Immature natural killer cell (primary cell): ENCODE measurements at regions not wholly inside any gene's neighbourhood (a gene's known extent, or its start where the extent isn't known, plus 50 kb on each side); places are given as distances from the start of the nearest gene placed in this dataset.
"Not testable (repeated sequence)": the region's sequence is repeated elsewhere in the genome, so short reads cannot be mapped to it uniquely, and the experiment has no call there.

Experiments used
- DNase-seq, 3 donors: peaks; one replicate each; pipeline ENCODE4 v3.0.0; 2022; ENCODE audit warnings: mixed read lengths in 1 of 3
- H3K27ac Mint-ChIP-seq, 6 donors: one replicate each; pipeline ENCODE4 v1.8.0; 2020; ENCODE audit warnings: mixed read lengths in 6 of 6, mild to moderate bottlenecking in 5 of 6, inconsistent platforms in 4 of 6, moderate library complexity in 3 of 6
- H3K27me3 Mint-ChIP-seq, 3 donors: one replicate each; pipeline ENCODE4 v1.8.0; 2020 to 2021; ENCODE audit warnings: low read depth in 3 of 3, mild to moderate bottlenecking in 3 of 3, mixed read lengths in 3 of 3, moderate library complexity in 3 of 3, inconsistent platforms in 1 of 3
- H3K36me3 Mint-ChIP-seq, 3 donors: one replicate each; pipeline ENCODE4 v1.8.0; 2020; ENCODE audit warnings: mixed read lengths in 3 of 3, inconsistent platforms in 2 of 3, mild to moderate bottlenecking in 2 of 3
- H3K4me1 Mint-ChIP-seq, 2 donors: one replicate each; pipeline ENCODE4 v1.8.0; 2020; ENCODE audit warnings: inconsistent platforms in 2 of 2, mild to moderate bottlenecking in 2 of 2, mixed read lengths in 2 of 2, moderate library complexity in 1 of 2
- H3K4me3 Mint-ChIP-seq, 5 donors: one replicate each; pipeline ENCODE4 v1.8.0; 2020; ENCODE audit warnings: mild to moderate bottlenecking in 5 of 5, mixed read lengths in 5 of 5, inconsistent platforms in 3 of 5, moderate library complexity in 3 of 5
- H3K9me3 Mint-ChIP-seq, 6 donors: one replicate each; pipeline ENCODE4 v1.8.0; 2020; ENCODE audit warnings: mild to moderate bottlenecking in 6 of 6, mixed read lengths in 6 of 6, inconsistent platforms in 4 of 6, moderate library complexity in 3 of 6

DNA sequence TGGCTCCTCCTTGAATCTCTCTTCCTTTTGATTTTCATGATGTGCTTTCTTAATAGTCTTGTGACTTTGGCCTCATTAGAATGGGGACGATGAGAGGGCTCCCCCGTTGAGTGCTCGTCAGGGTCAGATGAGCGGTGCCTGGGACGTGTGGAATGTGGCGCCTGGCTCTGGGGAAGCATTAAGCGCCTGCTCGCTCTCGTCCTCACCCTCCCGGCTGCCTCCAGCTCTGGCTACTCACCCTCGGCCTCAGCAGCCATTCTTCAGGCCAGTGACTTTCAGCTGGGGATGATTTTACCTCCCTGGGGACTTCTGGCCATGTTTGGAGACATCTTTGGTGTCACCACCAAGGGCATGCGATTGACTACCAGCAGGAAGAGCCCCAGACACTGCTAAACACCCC, 69.7 kb downstream of the RPS6KA4 start:
- H3K4me1 Mint-ChIP-seq, result no peaks in the 10 kb centered on the region
- no peaks in the 10 kb centered on the region for H3K36me3 Mint-ChIP-seq
- H3K9me3 Mint-ChIP-seq, result peaks cover 0 to 2% (median 0%) of the 10 kb centered on the region in 6 donors
- H3K4me3 Mint-ChIP-seq, result no peak overlapping the region
- H3K27ac Mint-ChIP-seq, result no peak overlapping the region
- no peak for DNase-seq
- H3K27me3 Mint-ChIP-seq, result peaks cover 2 to 7% (median 6%) of the 10 kb centered on the region in 3 donors

DNA sequence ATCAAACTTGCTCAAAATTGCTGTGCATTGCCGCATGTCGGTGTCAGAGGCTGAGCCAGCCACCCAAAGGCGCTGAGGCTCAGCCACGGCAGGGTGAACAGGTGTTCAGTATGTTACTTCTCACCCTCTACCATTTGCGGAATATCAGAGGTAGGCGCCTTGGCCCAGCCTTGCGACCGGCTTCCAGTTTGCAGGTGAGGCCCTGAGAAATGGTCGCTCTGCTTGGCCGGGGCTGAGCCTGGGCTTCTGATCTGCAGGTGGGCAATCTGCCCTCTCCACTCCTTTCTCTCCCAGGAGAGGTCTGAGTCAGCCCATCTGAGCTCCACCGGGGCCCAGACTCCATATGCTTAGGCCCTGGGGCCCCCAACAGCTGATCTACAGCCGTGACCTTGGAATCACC, 71.0 kb downstream of the RPS6KA4 start:
- peaks cover 0 to 2% (median 0%) of the 10 kb centered on the region in 6 donors for H3K9me3 Mint-ChIP-seq
- peaks cover 2 to 7% (median 6%) of the 10 kb centered on the region in 3 donors for H3K27me3 Mint-ChIP-seq
- H3K4me1 Mint-ChIP-seq, result no peaks in the 10 kb centered on the region

DNA sequence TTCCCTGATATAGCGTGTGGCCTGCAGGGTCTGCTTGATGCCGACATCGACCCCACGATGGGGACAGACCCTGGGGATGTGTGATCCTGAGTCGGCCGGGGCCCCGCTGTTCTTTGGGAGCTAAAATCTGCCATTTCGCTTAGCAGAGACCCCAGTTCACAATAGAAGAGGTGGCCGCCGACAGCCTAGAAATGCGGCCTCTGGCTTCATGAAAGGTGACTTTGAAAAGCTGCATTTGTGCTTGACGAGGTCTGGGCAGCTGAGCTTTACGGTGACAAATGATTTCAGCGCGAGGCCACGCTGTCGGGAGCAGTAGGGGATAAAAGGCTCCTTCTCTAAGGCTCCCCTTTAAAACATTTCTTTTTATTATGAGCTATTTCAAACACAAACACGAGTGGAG, 71.7 kb downstream of the RPS6KA4 start:
- H3K9me3 Mint-ChIP-seq, result peaks cover 0 to 2% (median 0%) of the 10 kb centered on the region in 6 donors
- no peak overlapping the region for H3K27ac Mint-ChIP-seq
- no peaks in the 10 kb centered on the region for H3K4me1 Mint-ChIP-seq
- DNase-seq, result no peak
- H3K36me3 Mint-ChIP-seq, result no peaks in the 10 kb centered on the region
- H3K4me3 Mint-ChIP-seq, result no peak overlapping the region
- peaks cover 2 to 7% (median 6%) of the 10 kb centered on the region in 3 donors for H3K27me3 Mint-ChIP-seq

More for the DNA sequence above, 71.0 kb downstream of the RPS6KA4 start:
- no peak overlapping the region for H3K4me3 Mint-ChIP-seq
- H3K27ac Mint-ChIP-seq, result no peak overlapping the region
- no peak for DNase-seq
- no peaks in the 10 kb centered on the region for H3K36me3 Mint-ChIP-seq

DNA sequence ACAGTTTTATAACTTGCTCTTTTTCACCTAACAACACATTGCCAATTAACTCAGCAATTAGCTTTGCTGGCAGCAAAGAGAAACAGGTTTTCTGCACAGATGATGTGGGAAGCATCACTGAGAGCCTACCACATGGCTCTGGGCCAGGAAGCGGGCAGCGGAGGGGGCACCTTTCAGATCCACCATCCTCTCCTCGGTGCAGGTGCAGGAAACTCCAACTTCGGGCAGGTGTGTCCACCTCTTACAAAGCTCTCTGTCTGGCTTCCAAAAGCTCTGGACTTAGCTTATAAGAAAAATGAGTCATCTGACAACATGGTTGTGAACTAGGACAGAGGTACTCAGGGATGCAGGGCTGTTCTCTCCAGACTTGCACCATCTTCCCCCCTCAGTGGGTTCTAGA, 77.0 kb downstream of the RPS6KA4 start:
- H3K9me3 Mint-ChIP-seq, result peaks cover 0 to 2% (median 0%) of the 10 kb centered on the region in 6 donors
- no peaks in the 10 kb centered on the region for H3K36me3 Mint-ChIP-seq
- no peaks in the 10 kb centered on the region for H3K4me1 Mint-ChIP-seq
- H3K4me3 Mint-ChIP-seq, result no peak overlapping the region
- H3K27ac Mint-ChIP-seq, result no peak overlapping the region
- H3K27me3 Mint-ChIP-seq, result peaks cover 2 to 8% (median 5%) of the 10 kb centered on the region in 3 donors
- DNase-seq, result no peak

DNA sequence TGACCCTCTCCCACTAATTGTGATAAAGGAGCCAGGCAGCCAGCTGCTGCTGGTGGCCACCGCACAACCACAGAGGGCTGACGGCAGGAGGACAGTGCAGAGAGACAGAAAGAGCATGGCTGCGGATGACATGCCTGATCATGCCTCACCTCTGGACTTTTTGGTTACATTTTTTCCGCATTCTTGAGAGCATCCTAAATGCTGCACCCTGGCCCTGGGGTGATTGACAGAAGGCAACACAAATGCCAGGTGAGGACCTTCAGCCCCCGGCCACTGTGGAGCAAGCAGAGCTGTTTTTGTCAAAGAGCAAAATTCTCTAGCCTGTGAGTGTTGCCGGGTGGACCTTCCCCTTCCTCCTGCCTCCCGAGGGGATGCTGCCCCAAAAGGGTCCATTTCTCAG, 78.5 kb downstream of the RPS6KA4 start:
- Mint-ChIP-seq H3K9me3 (no peaks in the 10 kb centered on the region), H3K36me3 (no peaks in the 10 kb centered on the region), H3K4me3 (no peak overlapping the region), H3K4me1 (no peaks in the 10 kb centered on the region), H3K27ac (no peak overlapping the region), H3K27me3 (peaks cover 2 to 5% (median 4%) of the 10 kb centered on the region in 3 donors)
- no peak for DNase-seq

DNA sequence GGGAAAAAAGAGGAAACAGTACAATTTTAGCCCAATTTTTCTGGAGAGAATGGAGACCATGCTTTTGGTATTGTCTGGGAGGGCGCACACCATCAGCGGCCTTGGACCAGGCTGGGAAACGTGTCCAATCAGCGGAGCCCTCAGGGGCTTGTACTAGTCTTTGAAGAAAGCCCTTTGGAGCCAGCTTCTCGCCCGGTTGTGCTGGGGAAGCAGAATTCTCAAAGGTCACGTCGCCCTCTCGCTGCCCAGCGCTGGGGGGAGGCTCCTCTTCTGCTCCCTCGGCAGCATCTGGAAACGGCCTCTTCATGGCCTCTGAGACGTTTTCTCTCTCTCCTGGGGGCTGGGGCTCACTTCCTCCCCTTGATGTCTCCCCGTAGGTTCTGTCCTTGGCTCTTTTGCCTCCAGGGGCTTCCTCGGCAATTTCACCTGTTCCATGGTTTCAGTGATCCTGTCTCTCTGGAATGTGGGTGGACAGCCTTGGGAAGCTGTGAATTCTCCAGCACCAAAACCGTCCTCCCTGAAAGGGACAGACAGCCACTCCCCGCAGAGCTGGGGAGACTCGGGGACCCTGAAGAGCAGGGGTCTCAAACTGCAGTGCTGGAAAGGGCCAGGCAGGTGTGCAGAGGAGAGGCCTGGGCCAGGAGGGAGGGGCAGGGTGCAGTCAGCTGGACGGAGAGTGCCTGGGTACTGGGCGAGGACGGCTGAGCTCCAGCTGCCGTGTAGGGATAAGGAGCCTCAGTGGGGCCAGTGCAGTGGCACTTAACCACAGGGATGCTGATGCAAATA, 80.2 kb downstream of the RPS6KA4 start:
- Mint-ChIP-seq H3K27ac (no peak overlapping the region), H3K4me1 (no peaks in the 10 kb centered on the region), H3K27me3 (peaks cover 3 to 6% (median 5%) of the 10 kb centered on the region in 3 donors), H3K36me3 (no peaks in the 10 kb centered on the region), H3K9me3 (no peaks in the 10 kb centered on the region), H3K4me3 (no peak overlapping the region)
- DNase-seq, result no peak

DNA sequence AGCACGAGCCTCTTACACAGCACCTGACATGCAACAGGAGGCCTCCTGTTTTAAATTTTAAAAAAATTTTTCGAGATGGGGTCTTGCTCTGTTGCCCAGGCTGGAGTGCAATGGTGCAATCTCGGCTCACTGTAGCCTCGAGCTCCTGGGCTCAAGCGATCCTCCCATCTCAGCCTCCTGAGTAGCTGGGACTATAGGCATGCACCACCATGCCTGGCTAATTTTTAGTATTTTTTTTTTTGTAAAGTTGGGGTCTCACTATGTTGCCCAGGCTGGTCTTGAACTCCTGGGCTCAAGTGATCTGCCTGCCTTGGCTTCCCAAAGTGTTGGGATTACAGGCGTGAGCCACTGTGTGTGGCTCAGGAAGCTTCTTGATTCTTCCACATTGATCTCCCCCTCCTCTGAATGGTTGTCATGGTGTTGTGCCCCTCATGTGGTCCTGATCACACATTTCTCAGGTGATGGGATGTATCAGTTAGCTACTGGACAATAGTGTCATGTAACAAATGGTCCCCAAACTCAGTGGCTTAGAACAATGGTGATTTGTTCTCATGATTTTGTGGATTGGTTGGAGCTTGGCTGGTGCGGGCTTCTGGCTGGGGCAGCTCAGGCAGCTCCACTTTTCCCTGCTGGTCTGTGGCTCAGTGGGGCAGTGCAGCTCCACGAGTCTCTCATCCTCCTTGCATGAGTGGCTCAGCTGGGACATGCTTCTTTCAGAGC, 81.0 kb downstream of the RPS6KA4 start:
- H3K9me3 Mint-ChIP-seq, H3K36me3 Mint-ChIP-seq, H3K27me3 Mint-ChIP-seq, H3K4me3 Mint-ChIP-seq, H3K4me1 Mint-ChIP-seq, DNase-seq, H3K27ac Mint-ChIP-seq: not testable (repeated sequence)

DNA sequence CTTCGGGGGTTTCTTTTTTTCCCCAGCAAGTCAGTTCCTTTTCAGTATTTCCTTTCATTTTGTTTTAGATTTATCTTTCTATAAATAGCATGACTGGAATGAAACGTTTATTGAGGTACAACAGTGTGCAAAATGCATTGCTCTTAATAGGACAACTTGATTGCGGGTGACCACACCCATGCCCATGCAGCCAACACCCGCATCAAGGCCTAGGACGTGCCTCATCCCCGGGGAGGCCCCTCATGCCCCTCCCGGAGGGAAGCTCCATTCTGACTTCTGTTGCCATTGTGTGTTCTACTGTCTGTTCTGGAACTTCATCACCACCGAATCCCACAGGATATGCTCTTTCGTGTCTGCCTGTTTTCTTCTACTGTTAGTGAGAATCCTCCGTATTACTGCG, 82.2 kb downstream of the RPS6KA4 start:
- no peak overlapping the region for H3K4me3 Mint-ChIP-seq
- H3K27me3 Mint-ChIP-seq, result peaks cover 6% of the 10 kb centered on the region in 3 donors
- no peak overlapping the region for H3K27ac Mint-ChIP-seq
- H3K9me3 Mint-ChIP-seq, result no peaks in the 10 kb centered on the region
- no peak for DNase-seq
- H3K4me1 Mint-ChIP-seq, result no peaks in the 10 kb centered on the region
- no peaks in the 10 kb centered on the region for H3K36me3 Mint-ChIP-seq

DNA sequence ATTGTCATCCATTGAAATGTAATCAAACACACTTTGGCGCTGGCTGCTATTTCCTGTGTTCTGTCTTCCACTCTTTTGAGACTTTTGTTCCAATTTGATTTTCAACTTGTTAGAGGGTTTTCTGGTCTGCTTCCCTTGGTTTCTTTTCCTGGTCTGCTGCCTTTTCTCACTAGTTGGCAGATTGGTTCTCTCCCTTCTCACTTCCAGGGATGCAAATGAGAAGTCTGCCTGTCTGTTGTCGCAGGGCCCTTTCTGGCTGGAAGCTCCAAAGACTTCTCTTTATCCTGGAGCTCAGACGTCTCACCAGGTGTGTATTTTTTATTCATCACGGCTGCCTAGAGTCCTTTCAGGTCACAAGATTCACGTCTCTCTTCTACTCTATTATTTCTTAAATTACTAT, 84.0 kb downstream of the RPS6KA4 start:
- H3K27ac Mint-ChIP-seq, result no peak overlapping the region
- peaks cover 2 to 3% of the 10 kb centered on the region in 2 donors for H3K4me1 Mint-ChIP-seq
- no peak for DNase-seq
- H3K27me3 Mint-ChIP-seq, result peaks cover 3 to 9% (median 4%) of the 10 kb centered on the region in 3 donors
- no peaks in the 10 kb centered on the region for H3K36me3 Mint-ChIP-seq
- no peak overlapping the region for H3K4me3 Mint-ChIP-seq
- H3K9me3 Mint-ChIP-seq, result no peaks in the 10 kb centered on the region

DNA sequence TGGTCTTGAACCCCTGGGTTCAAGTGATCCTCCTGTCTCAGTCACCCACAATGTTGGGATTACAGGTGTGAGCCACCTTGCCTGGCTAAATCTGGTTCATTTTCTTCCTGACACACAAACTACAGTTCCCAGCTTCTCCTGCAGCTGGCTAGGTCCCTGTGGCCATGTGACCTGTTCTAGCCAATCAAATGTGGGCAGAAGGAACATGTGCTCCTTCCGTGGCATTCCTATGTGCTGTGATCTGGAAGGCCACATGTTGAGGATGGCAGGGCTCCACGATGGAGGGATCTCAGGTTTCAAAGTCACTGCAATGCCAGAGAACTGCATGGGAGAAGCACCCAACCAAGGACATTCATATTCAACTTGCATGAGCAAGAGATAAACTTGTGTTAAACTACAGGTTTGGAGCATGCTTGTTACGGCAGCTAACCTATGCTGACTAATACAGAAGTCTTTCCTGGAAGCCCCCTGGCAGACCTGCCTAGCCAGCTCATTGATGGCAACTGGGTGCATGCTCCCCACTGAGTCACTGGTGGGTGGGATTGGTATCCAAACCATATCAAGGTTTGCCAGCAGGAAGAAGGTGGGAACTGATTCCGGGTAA, 86.0 kb downstream of the RPS6KA4 start:
- Mint-ChIP-seq H3K27ac (no peak overlapping the region), H3K27me3 (peaks cover 6 to 9% (median 7%) of the 10 kb centered on the region in 3 donors), H3K4me1 (peaks cover 14 to 20% of the 10 kb centered on the region in 2 donors), H3K36me3 (no peaks in the 10 kb centered on the region), H3K9me3 (no peaks in the 10 kb centered on the region), H3K4me3 (no peak overlapping the region)
- no peak for DNase-seq

DNA sequence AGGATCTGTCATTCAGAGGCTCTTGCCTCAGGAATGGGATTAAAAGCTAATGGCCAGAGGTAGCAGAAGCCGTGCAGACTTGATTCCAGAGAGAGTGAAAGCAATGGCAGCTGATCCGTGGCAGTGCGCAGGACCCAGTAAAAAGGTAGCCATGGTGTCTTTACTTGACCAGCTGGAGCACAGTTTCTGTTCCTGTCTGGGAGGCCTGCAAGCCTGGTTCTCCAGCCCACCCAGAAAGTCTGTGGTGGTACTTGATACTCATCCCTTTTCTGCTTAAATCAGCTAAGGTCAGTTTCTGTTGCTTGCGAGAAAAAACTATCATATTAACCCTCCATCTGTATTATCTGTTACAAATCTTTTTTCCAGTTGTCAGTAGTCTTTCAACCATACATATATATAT, 86.7 kb downstream of the RPS6KA4 start:
- H3K27ac Mint-ChIP-seq, result no peak overlapping the region
- H3K4me3 Mint-ChIP-seq, result no peak overlapping the region
- H3K4me1 Mint-ChIP-seq, result peaks cover 14 to 20% of the 10 kb centered on the region in 2 donors

DNA sequence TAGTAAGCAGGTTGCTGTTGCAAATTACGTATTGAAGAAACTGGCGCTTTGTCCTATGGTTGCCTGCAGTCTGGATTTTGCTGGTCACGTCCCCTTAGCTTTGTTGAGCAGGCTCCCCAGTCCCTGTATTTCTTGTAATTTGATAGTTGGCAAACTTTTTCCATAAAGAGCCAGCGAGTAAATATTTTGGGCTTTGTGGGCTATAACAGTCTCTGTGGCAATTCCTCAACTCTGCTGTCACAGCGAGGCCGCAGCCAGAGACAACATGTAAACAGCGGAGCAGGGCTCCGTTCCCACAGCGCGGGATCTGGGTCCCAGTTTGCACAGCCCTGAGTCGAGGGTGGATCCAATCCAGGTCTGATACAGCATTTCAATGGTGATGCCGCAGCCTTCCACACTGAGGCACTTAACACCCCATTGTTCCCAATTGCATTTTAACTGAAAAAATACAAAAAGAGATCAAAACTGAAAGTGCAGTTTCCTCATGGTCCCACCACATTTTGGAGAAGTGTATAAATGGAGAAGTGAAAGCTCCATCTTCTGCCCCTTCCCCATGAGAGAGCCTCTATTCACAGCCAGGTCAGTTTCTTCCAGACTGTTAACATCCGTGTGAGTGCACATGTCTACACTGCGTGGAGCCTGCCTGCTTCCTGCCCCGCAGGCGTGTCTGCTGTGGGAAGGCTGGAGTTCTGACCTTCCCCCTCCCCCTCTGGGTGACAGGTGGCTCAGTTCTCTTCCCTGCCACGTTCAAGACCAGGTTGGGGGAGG, 89.1 kb downstream of the RPS6KA4 start:
- no peaks in the 10 kb centered on the region for H3K9me3 Mint-ChIP-seq
- no peak overlapping the region for H3K27ac Mint-ChIP-seq
- no peaks in the 10 kb centered on the region for H3K36me3 Mint-ChIP-seq
- peaks cover 5 to 7% (median 6%) of the 10 kb centered on the region in 3 donors for H3K27me3 Mint-ChIP-seq
- peaks cover 14 to 20% of the 10 kb centered on the region in 2 donors for H3K4me1 Mint-ChIP-seq
- DNase-seq, result no peak
- peak overlapping the region in 4 of 5 donors; percentile 13 to 88 (median 51) for H3K4me3 Mint-ChIP-seq

More for the DNA sequence above, 86.7 kb downstream of the RPS6KA4 start:
- DNase-seq, result no peak
- Mint-ChIP-seq H3K27me3 (peaks cover 5 to 7% (median 6%) of the 10 kb centered on the region in 3 donors), H3K9me3 (no peaks in the 10 kb centered on the region), H3K36me3 (no peaks in the 10 kb centered on the region)

DNA sequence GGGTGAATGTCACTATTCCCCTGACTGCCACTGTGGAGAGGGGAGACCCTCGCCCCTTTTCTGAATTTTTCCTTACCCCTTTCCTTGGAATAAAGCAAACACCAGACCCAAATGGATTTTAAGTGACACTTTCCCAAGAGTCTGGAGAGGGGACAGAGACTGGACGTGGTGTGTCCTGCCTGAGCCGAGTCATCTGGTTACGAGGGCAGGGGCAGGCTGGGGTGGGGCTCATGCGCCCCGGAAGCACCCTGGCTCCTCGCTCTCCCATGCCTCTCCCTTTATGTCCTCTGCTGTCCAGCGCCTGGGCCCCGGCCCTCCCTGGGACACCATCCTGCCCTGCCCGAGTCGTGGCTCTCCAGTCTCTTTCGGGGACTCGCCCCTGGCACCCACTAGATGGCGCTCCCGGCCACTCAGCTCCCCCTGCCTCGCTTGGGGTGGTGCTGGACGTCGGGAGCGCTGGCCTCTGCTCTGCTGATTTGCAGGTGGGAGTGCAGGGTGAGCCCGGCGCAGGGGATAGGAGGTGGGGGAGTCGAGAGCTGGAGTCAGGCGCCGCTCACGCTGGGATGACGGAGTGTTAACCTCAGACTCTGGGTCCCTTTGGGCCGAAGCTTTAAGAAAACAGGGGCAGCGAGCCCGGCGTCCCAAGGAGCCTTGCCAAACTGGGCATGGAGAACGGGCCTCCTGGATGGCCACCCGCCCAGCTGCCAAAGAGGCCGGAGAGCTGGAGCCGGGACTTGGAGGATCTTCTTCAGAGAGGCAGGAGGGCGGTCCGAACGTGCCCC, 89.8 kb downstream of the RPS6KA4 start:
- H3K9me3 Mint-ChIP-seq, result no peaks in the 10 kb centered on the region
- DNase-seq, result peak; percentile 63 to 68 (median 66)
- H3K27me3 Mint-ChIP-seq, result peaks cover 4 to 7% (median 6%) of the 10 kb centered on the region in 3 donors
- H3K27ac Mint-ChIP-seq, result peak overlapping the region in 1 of 6 donors; percentile 62
- no peaks in the 10 kb centered on the region for H3K36me3 Mint-ChIP-seq
- peak overlapping the region; percentile 80 to 90 (median 85) for H3K4me3 Mint-ChIP-seq
- H3K4me1 Mint-ChIP-seq, result peaks cover 14 to 20% of the 10 kb centered on the region in 2 donors
